Spleen (tissue), 7 donors: ENCODE measurements at regions not wholly inside any gene's neighbourhood (a gene's known extent, or its start where the extent isn't known, plus 50 kb on each side); places are given as distances from the start of the nearest gene placed in this dataset.

ENCODE experiments used
- CTCF ChIP-seq, 11 experiments: fragments of 200-600 bp in 7 of 11; fragments of 450-650 bp in 4 of 11; sonication (generic) in 4 of 11; IDR thresholded peaks in 8 of 11; conservative IDR thresholded peaks in 3 of 11; 1 replicate in 7 of 11; 2 replicates in 4 of 11; pipeline versions ENCODE4 v1.4.0 to v1.8.0; 2016 to 2021; ENCODE audit warnings: antibody characterized with exemption in 11 of 11, inconsistent platforms in 4 of 11, mild to moderate bottlenecking in 1 of 11
- POLR2A ChIP-seq, 3 donors: fragments of 450-650 bp; IDR thresholded peaks; one replicate each; pipeline ENCODE4 v1.5.1; 2017; ENCODE audit warnings: antibody characterized with exemption in 3 of 3, mild to moderate bottlenecking in 1 of 3
- donor health status: DM: no; HTN: no; CAD: no; lungs with moderate emphysema.
- donor health status: DM: no; HTN: no; CAD: no.
- donor health status: DM: no; HTN: no; CAD: no.

GRCh38 chr14:104502060-104502459 lies 77.5 kb upstream of the C14orf180 start:
- no peak for TF ChIP-seq POLR2A (IDR thresholded peaks at IDR 0.05)
- no peak for TF ChIP-seq CTCF (IDR thresholded peaks at IDR 0.05 in 8 of 11, conservative IDR thresholded peaks at IDR 0.05 in 3 of 11)
